HPDE6-E6E7 (cell line): ENCODE measurements at regions not wholly inside any gene's neighbourhood (a gene's known extent, or its start where the extent isn't known, plus 50 kb on each side); places are given as distances from the start of the nearest gene placed in this dataset.
A peak's percentile ranks its signal among the peaks of the same experiment; 100 is the strongest.

ENCODE experiments used
- DNase-seq: peaks from one replicate; pipeline ENCODE4 v3.0.0; 2011; ENCODE audit warnings: missing footprints; ENCODE audit errors: extremely low spot score

- no peak for DNase-seq
These were observed 290.4 kb downstream of the OLFM3 start for GRCh38 chr1:101706366-101706765.

DNA sequence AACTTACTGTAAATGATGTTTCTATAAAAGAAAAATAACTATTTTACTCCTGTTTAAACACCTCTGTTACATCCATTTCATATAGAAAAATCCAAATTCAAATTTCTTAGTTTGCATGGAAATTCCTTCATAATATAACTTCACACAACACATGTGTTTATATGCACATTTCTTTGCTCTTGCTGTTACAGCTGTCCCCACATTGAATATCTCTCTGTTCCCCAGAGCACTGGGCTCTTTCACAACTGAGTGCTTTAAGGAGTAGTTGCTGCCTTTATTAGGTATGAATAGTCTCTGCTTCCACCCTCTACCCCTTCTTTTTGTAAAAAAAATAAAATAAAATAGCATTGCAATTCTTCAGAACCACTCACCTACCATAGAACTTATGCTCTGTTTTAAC, 287.0 kb downstream of the OLFM3 start:
- DNase-seq, result no peak

DNA sequence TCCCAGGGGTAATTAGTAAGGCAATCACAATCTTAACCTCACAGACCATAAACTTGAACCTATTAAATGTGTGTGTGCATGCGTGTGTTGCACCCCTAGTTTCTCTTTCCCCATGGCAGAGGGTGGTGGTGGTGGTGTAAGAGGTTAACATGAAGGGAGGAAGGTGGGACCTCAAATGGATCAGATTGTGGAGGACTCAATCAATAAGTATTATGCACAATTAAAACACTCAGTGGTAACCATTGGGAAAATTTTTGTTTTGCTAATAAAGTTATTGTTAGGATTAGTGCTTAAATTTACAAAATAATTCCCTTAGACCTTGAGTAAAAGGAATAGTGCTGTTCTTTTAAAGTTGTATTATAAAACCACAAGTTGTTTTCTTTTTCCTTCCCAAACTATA, 283.0 kb downstream of the OLFM3 start:
- DNase-seq, result no peak

- DNase-seq, result no peak
These were observed 273.3 kb downstream of the OLFM3 start for GRCh38 chr1:101723415-101723814.

DNA sequence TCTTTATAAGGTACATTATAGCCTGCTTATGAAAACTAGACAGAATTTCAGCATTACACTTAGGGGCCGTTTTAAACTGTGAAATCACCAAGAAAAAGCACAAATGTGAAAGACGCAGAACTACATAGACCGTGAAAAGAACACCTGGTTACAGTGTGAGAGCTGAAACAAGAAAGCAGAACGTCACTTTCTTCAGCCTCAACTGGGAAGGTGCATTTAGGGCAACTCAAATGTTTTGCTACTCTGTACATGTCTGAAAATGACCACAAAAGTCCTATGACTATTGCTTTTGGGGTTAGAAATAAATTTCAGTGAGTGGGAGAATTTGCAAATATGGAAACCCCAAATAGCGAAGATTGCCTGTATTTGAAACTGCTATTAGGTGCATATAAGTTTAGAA, 268.7 kb downstream of the OLFM3 start:
- no peak for DNase-seq

GRCh38 chr1:101730559-101730958, 266.2 kb downstream of the OLFM3 start:
- no peak for DNase-seq

DNA sequence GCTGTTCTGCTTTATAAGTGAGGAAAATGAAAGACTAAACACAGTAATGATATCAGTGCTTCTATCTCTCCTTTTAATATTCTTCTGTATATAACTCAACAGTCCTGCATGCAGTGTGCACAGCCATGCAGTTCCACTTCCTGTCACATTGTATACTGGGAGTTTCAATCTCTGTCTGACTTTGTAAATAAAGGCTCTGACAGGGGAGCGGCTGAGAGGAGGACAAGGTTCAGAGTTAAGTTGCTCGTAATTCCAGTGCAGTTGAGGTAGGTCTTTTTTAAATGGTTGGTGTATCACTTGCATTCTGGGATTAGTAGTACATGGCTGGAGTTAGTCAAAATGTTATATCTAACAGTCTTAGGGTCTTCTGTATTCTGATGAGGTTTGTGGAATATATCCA, 264.5 kb downstream of the OLFM3 start:
- no peak for DNase-seq

- no peak for DNase-seq
These were observed 263.4 kb downstream of the OLFM3 start for GRCh38 chr1:101733340-101733739.

DNA sequence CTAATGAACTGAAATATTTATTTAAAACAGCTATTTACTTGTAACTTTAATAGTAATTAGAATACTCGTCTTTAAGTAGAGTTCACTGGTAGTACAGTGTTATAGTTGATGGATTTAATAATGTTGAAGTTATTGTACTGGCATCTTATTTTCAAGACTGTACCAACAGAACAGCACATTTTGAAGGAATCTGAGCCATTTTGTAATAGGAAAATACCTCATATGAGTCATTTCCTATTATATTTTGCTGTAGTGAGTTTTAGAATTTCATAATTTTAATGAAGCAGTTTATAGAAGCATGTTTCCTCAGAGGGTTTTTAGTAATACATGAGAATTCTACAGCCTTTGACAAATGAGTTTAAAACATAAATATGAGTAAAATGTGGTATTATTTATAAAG, 258.3 kb downstream of the OLFM3 start:
- DNase-seq, result peak; percentile 10

- DNase-seq, result no peak
These were observed 257.6 kb downstream of the OLFM3 start for GRCh38 chr1:101739146-101739545.

- DNase-seq, result no peak
These were observed 256.8 kb downstream of the OLFM3 start for GRCh38 chr1:101739826-101740330.

DNA sequence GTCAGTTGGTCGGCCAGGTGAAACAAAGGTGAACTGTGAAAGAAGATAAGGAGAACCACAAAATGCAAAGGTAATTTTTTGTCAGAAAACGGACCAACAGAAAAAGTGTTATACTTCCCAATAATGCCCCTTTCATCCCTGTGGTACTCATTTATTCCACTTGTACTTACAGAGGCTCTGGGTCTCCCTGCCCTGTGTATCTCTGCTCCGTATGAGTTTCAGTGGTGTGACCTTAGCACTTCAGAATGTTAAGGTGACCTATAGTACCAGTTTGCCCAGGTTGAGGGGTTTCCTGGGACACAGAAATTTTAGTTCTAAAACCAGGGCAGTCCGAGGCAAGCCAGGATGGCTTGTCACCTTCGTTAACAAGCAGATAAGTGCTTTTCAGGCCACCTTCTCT, 254.8 kb downstream of the OLFM3 start:
- peak; percentile 29 for DNase-seq

GRCh38 chr1:101742509-101742908, 254.2 kb downstream of the OLFM3 start:
- DNase-seq, result peak; percentile 16

GRCh38 chr1:101745551-101746270, 251.0 kb downstream of the OLFM3 start:
- no peak for DNase-seq

DNA sequence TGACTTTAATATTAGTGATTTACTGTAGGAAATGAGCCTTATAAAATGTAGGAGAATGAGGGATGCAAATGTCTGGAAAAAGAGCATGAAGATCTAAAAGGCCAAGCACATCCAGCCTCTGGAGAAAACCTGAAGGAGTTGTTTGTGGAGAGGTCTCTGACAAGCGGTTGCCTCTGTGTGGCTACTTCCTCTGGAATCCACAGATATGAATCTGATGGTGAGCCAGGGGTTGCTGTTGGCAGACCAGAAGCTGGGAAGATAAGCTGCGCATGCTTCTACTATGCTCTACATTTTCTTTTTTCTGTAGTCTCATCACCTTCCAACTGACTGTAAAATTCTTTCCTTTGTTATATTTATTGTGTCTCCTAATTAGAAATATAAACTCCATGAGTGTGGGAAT, 248.6 kb downstream of the OLFM3 start:
- DNase-seq, result no peak
